GM19043 (cell line): ENCODE measurements at regions not wholly inside any gene's neighbourhood (a gene's known extent, or its start where the extent isn't known, plus 50 kb on each side); places are given as distances from the start of the nearest gene placed in this dataset.

Experiments
- ATAC-seq: cut with Tn5 transposase; IDR thresholded peaks from one replicate; pipeline ENCODE4 v1.9.1; 2021; ENCODE audit warnings: low read depth; ENCODE audit not compliant: unreplicated experiment

- no peak for ATAC-seq
Observed at GRCh38 chr12:124517260-124518050, 50.0 kb downstream of the NCOR2 start.

- no peak for ATAC-seq
Observed at GRCh38 chr12:124516850-124517249, 50.6 kb downstream of the NCOR2 start.

GRCh38 chr12:124515981-124516380 is 51.4 kb downstream of the NCOR2 start:
- no peak for ATAC-seq

- no peak for ATAC-seq
Observed at GRCh38 chr12:124514996-124515932, 52.1 kb downstream of the NCOR2 start.

GRCh38 chr12:124514145-124514995 is 53.0 kb downstream of the NCOR2 start:
- ATAC-seq, result no peak

- no peak for ATAC-seq
Observed at GRCh38 chr12:124513297-124513867, 54.0 kb downstream of the NCOR2 start.

- ATAC-seq, result no peak
Observed at GRCh38 chr12:124512667-124513296, 54.6 kb downstream of the NCOR2 start.

GRCh38 chr12:124511259-124511985 is 56.0 kb downstream of the NCOR2 start:
- no peak for ATAC-seq

GRCh38 chr12:124510301-124510970 is 57.0 kb downstream of the NCOR2 start:
- no peak for ATAC-seq

GRCh38 chr12:124509676-124510300 is 57.6 kb downstream of the NCOR2 start:
- ATAC-seq, result no peak

- ATAC-seq, result no peak
Observed at GRCh38 chr12:124509300-124509675, 58.1 kb downstream of the NCOR2 start.

- ATAC-seq, result no peak
Observed at GRCh38 chr12:124508381-124509079, 58.9 kb downstream of the NCOR2 start.

GRCh38 chr12:124507188-124508109 is 60.0 kb downstream of the NCOR2 start:
- no peak for ATAC-seq

GRCh38 chr12:124506832-124507153 is 60.6 kb downstream of the NCOR2 start:
- no peak for ATAC-seq

GRCh38 chr12:124506145-124506831 is 61.1 kb downstream of the NCOR2 start:
- no peak for ATAC-seq
